ENCODE measurements at regions not wholly inside any gene's neighbourhood (a gene's known extent, or its start where the extent isn't known, plus 50 kb on each side); places are given as distances from the start of the nearest gene placed in this dataset.

- no peaks in the 10 kb centered on the region for H3K4me1 ChIP-seq
- DNase-seq (no peak), ATAC-seq (no peak)
- no peaks in the 10 kb centered on the region for H3K9me3 ChIP-seq
- H3K36me3 ChIP-seq = no peaks in the 10 kb centered on the region
- H3K4me3 ChIP-seq = no peak overlapping the region
- TF ChIP-seq CTCF (IDR thresholded peaks at IDR 0.05) (no peak), POLR2A (IDR thresholded peaks at IDR 0.05) (no peak)
- H3K27ac ChIP-seq = no peak overlapping the region
- intact Hi-C loops (cut with DNase I) = no loop called here
- H3K27me3 ChIP-seq = no peaks in the 10 kb centered on the region
These were observed 160.7 kb upstream of the SV2C start for GRCh38 chr5:75922480-75922879.

GRCh38 chr5:75921011-75921410 lies 162.2 kb upstream of the SV2C start:
- no peak for TF ChIP-seq CTCF (IDR thresholded peaks at IDR 0.05)
- TF ChIP-seq POLR2A (IDR thresholded peaks at IDR 0.05) = no peak
- Histone ChIP-seq H3K9me3 (no peaks in the 10 kb centered on the region), H3K27ac (no peak overlapping the region), H3K36me3 (no peaks in the 10 kb centered on the region), H3K27me3 (no peaks in the 10 kb centered on the region), H3K4me1 (no peaks in the 10 kb centered on the region), H3K4me3 (no peak overlapping the region)
- DNase-seq (no peak), ATAC-seq (no peak)
- WGBS (ENCODE audit: insufficient coverage, low coverage, low lambda C conversion rate, missing lambda C conversion rate) = 59% methylated on average over 2 of the region's 6 CpGs
- intact Hi-C loops (cut with DNase I) = no loop called here

- Histone ChIP-seq H3K4me1 (no peaks in the 10 kb centered on the region), H3K27ac (no peak overlapping the region), H3K36me3 (no peaks in the 10 kb centered on the region), H3K9me3 (no peaks in the 10 kb centered on the region), H3K4me3 (no peak overlapping the region), H3K27me3 (no peaks in the 10 kb centered on the region)
- 10% methylated on average over 2 of the region's 2 CpGs for WGBS (ENCODE audit: insufficient coverage, low coverage, low lambda C conversion rate, missing lambda C conversion rate)
- intact Hi-C loops (cut with DNase I) = no loop called here
- TF ChIP-seq CTCF (IDR thresholded peaks at IDR 0.05) = no peak
- TF ChIP-seq POLR2A (IDR thresholded peaks at IDR 0.05) = no peak
- ATAC-seq (no peak), DNase-seq (no peak)
These were observed 167.0 kb upstream of the SV2C start for GRCh38 chr5:75916144-75916543.

GRCh38 chr5:75909223-75909622 lies 174.0 kb upstream of the SV2C start:
- DNase-seq (no peak), ATAC-seq (no peak)
- no peak for TF ChIP-seq POLR2A (IDR thresholded peaks at IDR 0.05)
- no peak for TF ChIP-seq CTCF (IDR thresholded peaks at IDR 0.05)
- no peak overlapping the region for H3K4me3 ChIP-seq
- 20% methylated on average over 1 of the region's 1 CpG for whole genome bisulfite sequencing (ENCODE audit: insufficient coverage, low coverage, low lambda C conversion rate, missing lambda C conversion rate)
- no peaks in the 10 kb centered on the region for H3K27me3 ChIP-seq
- H3K36me3 ChIP-seq = no peaks in the 10 kb centered on the region
- intact Hi-C loops (cut with DNase I) = no loop called here
- no peaks in the 10 kb centered on the region for H3K9me3 ChIP-seq
- no peaks in the 10 kb centered on the region for H3K4me1 ChIP-seq
- no peak overlapping the region for H3K27ac ChIP-seq

- H3K27me3 ChIP-seq = no peaks in the 10 kb centered on the region
- TF ChIP-seq CTCF (IDR thresholded peaks at IDR 0.05) (no peak), POLR2A (IDR thresholded peaks at IDR 0.05) (no peak)
- intact Hi-C loops (cut with DNase I) = no loop called here
- no peak overlapping the region for H3K4me3 ChIP-seq
- no peaks in the 10 kb centered on the region for H3K9me3 ChIP-seq
- H3K27ac ChIP-seq = no peak overlapping the region
- DNase-seq (no peak), ATAC-seq (no peak)
- no peaks in the 10 kb centered on the region for H3K36me3 ChIP-seq
- H3K4me1 ChIP-seq = no peaks in the 10 kb centered on the region
- 72% methylated on average over 4 of the region's 4 CpGs for WGBS (ENCODE audit: insufficient coverage, low coverage, low lambda C conversion rate, missing lambda C conversion rate)
These were observed 175.5 kb upstream of the SV2C start for GRCh38 chr5:75907651-75908050.
